ENCODE measurements at regions not wholly inside any gene's neighbourhood (a gene's known extent, or its start where the extent isn't known, plus 50 kb on each side); places are given as distances from the start of the nearest gene placed in this dataset.

DNA sequence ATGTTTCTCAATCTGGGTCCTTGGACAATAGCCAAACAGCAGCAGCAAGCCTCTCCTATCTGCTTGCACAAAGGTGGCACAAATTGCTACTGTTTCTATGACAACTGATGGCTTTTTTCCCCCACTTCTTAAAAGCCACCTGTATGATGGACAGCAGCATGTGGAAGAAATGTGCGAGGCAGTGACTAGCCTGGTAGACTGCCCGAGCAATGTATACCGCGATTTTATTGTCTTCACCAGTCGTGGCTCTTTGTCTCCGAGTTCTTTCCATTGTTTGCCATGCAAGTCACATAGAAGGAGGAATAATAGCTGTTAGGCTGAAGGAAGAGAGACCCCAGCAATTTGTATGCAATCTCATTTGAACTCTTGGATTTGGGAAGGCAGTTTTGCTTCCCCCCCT is 79.4 kb downstream of the S1PR1 start:
- DNase-seq (ENCODE audit: low read depth in 3 of 3, low spot score in 2 of 3), result no peak

DNA sequence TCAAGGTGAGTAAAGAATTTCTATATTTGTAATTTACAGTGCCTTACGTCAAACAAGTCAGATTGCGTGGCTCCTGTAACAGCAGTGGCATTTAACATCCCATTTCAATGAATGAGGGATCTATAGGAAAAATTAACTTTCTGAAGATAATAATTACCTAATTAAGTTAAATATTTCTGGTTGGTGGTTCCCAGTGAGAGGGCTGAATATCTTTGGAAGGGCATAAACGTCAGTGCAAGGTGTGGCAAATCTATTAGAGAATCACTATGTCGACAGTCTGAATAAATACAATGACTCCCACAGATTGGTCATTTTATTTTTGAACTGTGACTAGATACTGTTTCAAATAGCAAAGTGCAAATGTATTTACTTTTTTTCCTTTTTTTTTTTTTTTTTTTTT is 80.0 kb downstream of the S1PR1 start:
- no peak for DNase-seq (ENCODE audit: low read depth in 3 of 3, low spot score in 2 of 3)

DNA sequence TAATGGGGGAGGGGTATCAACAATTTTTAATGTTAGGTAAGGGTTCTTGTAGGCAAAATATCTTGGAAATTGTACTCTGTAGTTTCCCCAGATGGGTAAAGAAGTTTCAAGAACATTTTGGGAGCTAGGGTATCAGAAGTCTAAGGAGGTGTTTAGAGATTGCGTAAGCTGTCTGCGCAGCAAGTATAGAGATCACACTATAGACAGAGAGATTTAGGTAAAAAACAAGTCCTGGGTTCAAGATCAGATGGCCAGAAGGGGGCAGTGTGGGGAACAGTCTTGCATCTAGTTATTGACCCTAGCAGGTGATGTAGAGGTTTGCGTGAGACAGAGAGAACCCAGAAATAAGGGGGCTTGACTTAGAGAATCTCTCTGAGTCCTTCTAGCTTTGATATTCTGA is 80.8 kb downstream of the S1PR1 start:
- no peak for DNase-seq (ENCODE audit: low read depth in 3 of 3, low spot score in 2 of 3)

DNA sequence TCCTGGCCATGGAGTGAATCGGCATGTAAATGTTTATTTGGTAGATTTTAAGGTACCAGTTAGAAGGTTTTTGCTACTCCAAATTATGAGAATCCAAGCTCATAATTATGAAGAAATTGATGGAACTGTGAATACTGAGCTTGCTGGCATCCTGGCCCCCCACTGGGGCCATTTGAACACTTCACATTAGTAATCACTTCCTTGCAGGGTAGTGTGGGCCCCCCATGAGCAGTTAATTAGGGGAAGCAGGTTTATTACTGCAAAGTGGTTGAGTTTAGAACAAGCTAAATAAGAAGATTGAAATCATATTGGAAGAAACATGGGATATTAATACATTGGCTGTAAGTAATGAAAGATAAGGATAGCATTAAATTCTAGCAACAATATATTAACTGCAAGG is 86.7 kb downstream of the S1PR1 start:
- no peak for DNase-seq (ENCODE audit: low read depth in 3 of 3, low spot score in 2 of 3)

DNA sequence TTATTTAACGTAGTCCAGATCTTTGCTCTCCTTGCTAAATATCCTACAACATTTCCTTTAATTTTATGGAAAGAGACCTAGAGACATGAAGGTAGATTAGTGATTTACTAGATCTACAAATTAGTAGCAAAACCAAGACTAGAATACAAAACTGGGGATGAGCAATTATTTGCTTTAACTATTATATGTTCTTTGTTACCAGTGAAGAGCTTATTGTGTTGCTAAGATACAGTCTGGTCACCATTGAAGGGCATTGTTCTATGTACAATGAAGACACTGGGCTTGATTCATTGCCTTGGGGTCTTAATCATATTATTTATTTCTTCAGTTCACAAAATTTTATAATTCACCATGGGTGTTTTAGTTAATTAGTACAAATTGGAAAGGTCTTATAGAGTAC is 88.3 kb downstream of the S1PR1 start:
- no peak for DNase-seq (ENCODE audit: low read depth in 3 of 3, low spot score in 2 of 3)

DNA sequence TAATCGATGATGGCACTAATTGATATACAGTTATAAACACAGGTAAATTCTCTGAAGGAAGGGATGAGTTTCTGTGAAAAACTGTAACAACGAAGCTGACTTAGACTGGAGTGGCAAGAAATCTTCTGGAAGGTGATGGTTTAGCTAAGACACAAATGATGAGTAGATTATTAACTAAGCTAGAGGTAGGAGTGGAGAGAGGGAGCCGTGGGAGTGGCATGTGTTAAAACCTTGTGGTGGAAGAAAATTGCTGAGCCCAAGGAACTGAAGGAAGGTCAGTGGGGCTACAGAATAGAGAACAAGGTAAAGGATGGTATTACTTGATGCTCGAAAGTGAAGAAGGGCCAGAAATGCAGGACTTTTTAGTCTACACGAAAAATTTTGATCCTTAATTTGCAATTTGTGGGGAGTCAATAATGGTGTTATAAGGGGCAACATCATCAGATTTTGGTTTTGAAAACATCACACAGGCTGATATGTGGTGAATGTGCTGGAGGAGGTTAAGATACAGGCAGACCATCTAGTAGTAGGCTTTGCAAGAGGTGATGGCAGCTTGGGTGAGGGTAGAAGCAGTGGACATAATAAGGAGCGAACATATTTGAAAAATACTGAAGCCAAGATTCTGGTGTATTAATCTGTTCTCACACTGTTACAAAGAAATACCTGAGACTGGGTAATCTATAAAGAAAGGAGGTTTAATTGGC is 93.8 kb downstream of the S1PR1 start:
- no peak for DNase-seq (ENCODE audit: low read depth in 3 of 3, low spot score in 2 of 3)

DNA sequence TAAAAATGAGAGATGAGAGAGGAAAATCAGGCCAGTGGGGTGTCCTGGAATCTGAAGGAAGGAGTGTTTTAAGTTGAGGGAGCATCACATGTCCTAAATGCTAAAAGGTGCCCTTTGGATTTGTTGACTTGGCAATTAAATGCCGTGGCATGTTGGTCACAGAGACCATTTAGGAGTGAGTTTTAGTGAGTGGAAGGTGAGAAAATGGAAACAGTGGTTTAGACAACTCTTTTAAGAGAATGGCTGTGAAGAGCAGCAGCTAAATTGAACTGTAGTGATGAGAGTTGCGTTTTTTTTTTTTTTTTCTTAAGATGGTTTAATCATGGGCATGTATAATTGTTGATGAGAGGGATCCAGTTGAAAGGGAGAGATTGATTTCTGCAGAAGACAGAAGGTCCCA is 95.0 kb downstream of the S1PR1 start:
- DNase-seq (ENCODE audit: low read depth in 3 of 3, low spot score in 2 of 3), result no peak

DNA sequence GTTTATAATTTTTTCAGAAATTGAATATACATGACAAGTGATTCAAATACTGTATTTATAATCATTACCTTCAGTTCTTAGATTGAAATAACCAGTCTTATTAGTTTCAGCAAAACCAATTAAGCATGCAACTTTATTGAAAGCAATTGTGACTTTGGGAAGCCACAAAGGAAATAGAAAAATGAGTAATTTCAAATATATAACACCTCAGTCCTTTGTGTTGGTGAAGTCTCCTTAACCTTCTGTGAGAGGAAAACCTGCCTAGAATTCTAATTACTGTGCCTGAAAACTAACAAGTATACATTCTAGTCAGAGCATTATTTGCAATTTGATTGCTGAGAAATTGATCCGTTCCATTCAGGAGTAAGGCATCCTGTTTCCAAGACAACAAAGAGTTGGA is 95.8 kb downstream of the S1PR1 start:
- no peak for DNase-seq (ENCODE audit: low read depth in 3 of 3, low spot score in 2 of 3)

DNA sequence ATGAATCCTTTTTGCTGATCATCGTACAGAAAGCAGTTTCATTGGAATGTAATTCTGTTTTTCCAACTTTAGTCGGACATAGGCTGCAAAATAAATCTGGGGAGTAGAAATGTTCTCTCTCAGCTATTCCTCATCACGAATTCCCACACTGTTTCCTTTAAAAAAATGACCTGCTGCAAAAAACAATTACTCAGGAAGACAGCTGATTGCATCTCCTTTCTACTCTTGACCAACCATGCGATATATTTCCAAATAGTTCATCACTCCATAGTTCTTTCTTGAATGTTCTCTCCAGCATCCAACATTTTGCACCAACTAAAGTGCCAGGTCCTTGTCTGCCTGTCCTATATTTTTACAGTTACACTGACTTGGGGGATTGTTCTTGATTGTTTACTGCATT is 96.4 kb downstream of the S1PR1 start:
- DNase-seq (ENCODE audit: low read depth in 3 of 3, low spot score in 2 of 3), result no peak

DNA sequence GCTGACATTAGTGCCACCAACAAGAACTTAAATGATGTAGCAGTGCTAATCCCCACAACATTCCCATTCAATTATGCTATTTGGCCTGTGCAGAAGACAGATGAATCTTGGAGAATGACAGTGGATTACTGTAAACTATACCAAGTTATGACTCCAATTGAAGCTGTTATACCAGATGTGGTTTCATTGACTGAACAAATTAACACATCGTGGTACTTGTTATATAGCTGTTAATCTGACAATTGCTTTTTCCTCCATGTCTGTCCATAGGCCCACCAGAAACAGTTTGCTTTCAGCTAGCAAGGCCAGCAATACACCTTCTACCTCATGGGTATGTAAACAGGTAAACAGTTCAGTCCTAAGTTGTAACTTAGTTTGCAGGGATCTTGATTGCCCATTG is 101.1 kb downstream of the S1PR1 start:
- no peak for DNase-seq (ENCODE audit: low read depth in 3 of 3, low spot score in 2 of 3)

DNA sequence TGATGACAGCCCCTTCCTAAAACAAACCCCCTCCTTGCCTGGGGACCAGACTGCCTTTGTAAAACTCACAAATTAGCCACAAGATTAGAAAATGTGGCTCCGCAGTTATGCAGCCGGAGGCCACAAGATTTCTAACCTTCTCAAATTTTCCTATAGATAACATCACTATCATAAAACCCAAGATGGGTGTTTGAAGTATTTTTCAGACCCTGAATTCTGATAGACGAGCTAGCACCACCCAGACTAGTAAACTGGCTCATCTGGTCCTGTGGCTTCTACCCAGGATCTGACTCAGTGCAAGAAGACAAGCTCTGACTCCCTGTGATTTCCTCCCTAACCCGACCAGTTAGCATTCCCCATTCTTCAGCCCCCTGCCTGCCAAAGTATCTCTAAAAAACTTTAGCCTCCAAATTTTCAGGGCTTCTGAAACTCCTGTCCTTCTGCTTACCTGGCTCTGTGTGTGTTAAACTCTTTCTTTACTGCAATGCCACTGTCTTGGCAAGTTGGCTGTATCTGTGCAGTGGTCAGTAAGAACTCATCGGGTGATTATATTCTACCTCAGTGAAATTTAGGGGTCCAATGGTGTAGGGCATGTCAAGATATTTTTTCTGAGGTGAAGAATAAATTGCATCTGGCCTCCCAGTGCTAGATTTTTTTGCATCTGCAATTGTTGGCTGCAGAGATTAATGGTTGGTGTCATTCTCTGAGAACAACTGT is 102.1 kb downstream of the S1PR1 start:
- no peak for DNase-seq (ENCODE audit: low read depth in 3 of 3, low spot score in 2 of 3)

DNA sequence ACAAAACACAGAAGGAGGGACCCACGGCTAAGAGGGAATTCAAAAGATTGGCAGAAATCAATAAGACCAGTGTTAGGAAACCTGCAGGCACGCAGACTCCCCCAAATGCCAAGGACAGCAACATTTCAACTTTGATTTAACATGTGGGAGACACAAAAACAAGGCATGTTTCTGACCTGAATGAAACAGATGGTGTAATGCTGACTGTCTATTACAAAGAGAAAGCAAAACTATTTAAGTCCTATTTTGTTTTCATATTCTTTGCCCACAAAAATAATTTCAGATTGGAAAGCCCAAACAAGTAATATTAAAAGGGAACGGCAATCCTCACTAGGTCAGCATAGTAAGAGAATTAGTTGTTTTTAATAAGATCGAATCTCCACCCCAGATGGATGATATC is 107.9 kb downstream of the S1PR1 start:
- no peak for DNase-seq (ENCODE audit: low read depth in 3 of 3, low spot score in 2 of 3)

DNA sequence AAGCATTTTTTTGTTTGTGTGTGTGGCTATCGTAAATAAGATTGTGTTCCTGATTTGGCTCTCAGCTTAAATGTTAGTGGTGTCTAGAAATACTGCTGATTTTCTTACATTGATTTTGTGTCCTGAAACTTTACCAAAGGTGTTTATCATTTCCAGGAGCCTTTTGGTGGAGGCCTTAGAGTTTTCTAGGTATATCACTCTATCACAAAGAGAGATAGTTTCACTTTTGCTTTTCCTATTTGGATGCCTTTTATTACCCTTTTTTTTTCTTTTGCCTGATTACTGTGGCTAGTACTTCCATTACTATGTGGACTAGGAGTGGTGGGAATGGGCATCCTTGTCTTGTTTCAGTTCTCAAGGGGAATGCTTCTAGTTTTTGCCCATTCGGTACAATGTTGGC is 109.6 kb downstream of the S1PR1 start:
- no peak for DNase-seq (ENCODE audit: low read depth in 3 of 3, low spot score in 2 of 3)

DNA sequence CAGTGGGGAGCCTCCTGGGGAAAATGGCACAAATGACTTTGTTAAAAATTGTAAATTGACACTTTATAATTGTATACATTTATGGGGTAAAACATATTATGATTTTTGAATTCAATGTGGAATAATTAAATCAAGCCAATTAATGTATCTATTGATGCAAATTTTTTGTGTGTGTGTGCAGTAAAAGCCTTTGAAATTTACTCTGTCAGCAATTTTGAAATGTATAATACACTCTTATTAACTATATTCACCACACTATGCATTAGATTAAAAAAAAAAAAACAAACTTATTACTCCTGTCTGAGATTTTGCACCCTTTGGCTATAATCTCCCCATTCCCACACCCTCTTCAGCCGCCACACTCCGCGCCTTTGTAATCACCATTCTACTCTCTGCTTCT is 119.2 kb downstream of the S1PR1 start:
- no peak for DNase-seq (ENCODE audit: low read depth in 3 of 3, low spot score in 2 of 3)

DNA sequence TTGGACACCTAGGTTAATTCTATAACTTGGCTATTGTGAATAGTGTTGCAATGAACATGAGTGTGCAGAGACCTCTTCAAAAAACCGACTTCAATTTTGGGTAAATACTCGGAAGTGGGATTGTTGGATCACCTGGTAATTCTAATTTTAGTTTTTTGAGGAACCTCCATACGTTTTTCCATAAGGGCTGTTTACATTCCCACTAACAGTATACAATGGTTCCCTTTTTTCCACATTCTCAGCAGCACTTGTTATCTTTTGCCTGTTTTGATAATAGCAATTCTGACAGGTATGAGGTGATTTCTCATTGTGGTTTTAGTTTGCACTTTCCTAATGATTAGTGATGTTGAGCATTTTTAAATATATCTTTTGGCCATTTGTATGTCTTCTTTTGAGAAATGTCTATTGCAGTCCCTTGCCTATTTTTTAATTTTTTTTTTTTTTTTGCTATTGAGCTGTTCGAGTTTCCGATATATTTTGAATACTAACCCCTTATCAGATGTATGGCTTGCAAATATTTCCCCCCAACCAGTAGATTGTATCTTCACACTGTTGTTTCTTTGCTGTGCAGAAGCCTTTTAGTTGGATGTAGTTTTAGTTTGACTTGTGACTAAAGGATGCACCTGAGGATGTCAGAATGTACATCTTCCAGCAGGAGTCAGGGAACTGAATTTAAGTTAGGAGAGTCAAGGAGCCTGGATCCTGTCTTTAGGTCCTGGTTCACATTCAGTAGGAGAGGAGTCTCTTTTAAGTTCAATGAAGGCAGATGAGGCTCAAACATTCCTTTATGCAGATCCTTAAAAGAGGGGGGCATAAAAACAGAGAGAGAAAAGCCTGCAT is 120.0 kb downstream of the S1PR1 start:
- no peak for DNase-seq (ENCODE audit: low read depth in 3 of 3, low spot score in 2 of 3)

DNA sequence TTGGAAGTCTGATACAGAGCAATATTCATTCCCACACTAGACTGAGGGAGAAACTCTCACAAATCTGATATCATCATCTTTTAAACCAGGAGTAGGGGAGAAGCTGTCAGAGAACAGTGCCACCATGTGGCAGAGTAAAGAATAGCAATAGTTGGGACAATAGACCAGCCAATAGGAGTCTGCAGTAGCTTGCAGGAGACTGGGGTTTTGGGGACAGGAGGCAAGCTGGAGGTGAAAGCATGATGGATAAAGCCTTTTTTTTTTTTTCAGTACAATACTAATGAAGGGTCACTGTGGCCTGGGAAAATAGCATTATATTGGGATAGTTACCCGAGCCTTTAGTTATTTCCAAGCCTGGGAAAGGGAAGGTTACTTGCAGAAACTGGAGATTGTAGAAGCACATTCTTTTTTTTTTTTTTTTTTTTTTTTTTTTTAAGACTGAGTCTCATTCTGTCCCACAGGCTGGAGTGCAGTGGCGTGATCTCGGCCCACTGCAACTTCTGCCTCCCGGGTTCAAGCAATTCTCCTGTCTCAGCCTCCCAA is 120.7 kb downstream of the S1PR1 start:
- peak; percentile 60 to 72 (median 72) for DNase-seq (ENCODE audit: low read depth in 3 of 3, low spot score in 2 of 3)

DNA sequence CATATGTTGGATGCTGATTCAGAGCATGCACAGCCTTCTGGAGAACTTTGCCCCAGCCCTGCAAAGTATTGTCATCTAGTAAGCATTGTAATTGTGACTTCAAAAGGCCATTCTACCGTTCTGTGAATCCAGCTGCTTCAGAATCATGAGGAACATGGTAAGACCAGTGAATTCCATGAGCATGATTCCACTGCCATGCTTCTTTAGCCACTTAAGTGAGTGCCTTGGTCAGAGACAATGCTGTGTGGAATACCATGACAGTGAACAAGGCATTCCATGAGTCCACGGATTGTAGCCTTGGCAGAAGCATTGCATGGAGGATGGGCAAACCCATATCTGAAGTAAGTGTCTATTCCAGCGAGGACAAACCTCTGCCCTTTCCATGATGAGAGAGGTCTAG is 123.7 kb downstream of the S1PR1 start:
- no peak for DNase-seq (ENCODE audit: low read depth in 3 of 3, low spot score in 2 of 3)

DNA sequence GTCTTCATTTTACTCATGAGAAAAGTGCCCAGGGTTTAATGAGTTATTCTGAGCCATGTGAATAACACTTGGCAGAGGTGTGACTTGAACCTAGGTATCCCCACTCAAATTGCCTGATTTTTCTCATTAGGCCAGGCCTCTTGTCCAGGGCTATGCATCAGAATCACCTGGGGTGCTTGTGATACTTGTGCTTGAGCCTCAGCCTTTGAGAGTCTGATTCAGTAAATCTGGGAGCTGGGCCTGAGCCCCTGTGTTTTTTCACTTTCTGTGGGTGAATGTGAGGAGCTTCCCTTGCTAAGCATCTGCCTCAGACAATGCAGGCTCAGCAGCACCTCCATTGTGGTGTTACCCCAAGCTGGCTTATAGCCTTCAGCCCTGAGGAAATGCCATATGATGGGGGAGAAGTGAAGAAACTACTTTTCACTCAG is 127.1 kb downstream of the S1PR1 start:
- no peak for DNase-seq (ENCODE audit: low read depth in 3 of 3, low spot score in 2 of 3)

DNA sequence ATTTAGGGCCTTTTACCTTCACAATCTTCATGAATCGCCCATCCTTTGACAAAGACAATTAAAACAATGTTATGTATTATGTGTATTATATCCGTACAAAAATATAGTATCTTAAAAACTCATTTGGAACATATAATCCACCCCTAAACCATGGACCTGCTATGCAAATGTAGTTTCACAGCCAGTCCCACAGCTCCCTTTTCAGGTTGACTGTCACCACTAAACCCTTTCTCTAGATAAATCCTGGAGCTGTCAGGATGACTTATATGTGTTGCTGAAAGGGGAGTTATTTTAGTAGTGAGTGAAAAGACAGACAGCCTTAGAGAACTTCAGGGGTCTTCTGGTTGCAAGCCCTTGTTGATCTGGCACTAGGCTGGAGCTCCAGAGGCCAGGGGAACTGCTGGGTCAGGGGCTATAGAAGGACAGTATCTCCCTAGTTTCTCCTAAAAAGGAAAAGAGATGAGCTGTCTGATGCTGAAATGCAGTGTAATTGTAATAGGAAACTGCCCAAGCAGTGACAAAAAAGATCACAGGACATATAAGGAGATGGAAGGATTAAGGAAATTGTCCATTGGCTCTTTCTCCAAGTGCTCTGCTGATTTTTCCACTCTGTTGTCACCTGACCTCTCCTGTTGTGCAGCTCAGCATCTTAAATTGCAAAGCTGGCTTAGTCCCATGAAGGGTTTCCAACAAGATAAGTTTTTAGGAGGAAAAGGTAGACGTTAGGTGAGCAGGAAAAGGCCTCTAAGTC is 127.7 kb downstream of the S1PR1 start:
- no peak for DNase-seq (ENCODE audit: low read depth in 3 of 3, low spot score in 2 of 3)

DNA sequence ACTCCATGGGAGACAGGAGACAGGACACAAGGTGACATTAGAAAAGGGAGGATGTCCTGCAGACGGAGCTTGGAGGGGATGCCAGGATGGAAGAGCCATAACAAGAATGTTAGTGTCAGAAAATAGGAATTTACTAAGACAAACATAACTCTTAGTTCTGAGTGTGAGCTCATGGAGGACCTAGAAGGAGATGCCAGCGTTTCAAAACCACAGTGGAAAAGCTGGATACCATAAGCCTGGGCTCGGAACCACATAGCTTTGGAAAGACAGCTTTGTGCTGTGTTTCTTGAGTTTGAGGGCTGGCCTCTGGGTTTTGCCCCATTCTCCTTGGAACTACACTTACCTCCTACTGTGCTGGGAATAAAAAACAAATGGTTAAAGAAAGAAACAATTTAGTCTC is 128.4 kb downstream of the S1PR1 start:
- no peak for DNase-seq (ENCODE audit: low read depth in 3 of 3, low spot score in 2 of 3)

DNA sequence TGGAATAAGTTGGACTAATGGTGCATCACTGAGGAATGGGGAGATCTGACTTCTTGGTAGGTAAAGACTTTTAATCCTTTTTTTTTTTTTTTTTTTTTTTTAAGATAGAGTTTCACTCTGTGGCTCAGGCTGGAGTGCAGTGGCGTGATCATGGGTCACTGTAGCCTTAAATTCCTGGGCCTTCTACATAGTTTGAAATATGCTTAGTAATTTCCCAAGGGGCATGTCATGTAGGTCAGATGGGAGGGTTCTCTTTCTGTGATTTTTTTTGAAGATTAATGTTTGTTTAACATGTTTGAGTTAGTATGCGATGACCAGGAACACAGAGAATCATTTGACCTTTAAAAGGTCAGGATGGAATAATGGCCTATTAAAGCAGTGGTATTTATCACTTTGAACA is 129.1 kb downstream of the S1PR1 start:
- no peak for DNase-seq (ENCODE audit: low read depth in 3 of 3, low spot score in 2 of 3)

Data from right renal cortex interstitium (tissue), 3 donors.